BJ (cell line): ENCODE measurements at regions not wholly inside any gene's neighbourhood (a gene's known extent, or its start where the extent isn't known, plus 50 kb on each side); places are given as distances from the start of the nearest gene placed in this dataset.

Experiments
- CTCF ChIA-PET: fragments of 350-600 bp; formaldehyde crosslinking; extraction: SDS; loops from one replicate; lab custom pipeline; 2021; ENCODE audit warnings: antibody characterized with exemption, inconsistent platforms; lab: Yijun Ruan, JAX
- POLR2A ChIA-PET: fragments of 300-600 bp; sonication (Branson Sonifier 250); formaldehyde crosslinking; extraction: SDS; loops from one replicate; lab custom pipeline; 2021; ENCODE audit warnings: antibody characterized with exemption; lab: Charles Lee
- DNase-seq: peaks from one replicate; pipeline ENCODE4 v3.0.0-alpha.2; 2011; ENCODE audit warnings: low read depth
- H3K27me3 ChIP-seq: 2 replicates; pipeline ENCODE4 v1.6.0; 2011; ENCODE audit warnings: low read length; ENCODE audit not compliant: control insufficient read depth, insufficient read depth
- H3K36me3 ChIP-seq: 2 replicates; pipeline ENCODE4 v1.5.1; 2011; ENCODE audit warnings: low read length; ENCODE audit not compliant: control insufficient read depth, insufficient read depth
- H3K4me3 ChIP-seq: 2 replicates; pipeline ENCODE4 v1.5.1; 2011; ENCODE audit warnings: low read depth, mild to moderate bottlenecking, control low read depth, low read length
- CTCF ChIP-seq: IDR thresholded peaks from 2 replicates; pipeline ENCODE4 v1.5.1; 2011; ENCODE audit warnings: low read depth, mild to moderate bottlenecking, control low read depth, inconsistent platforms, low read length, moderate library complexity; ENCODE audit not compliant: insufficient read depth

- ChIA-PET CTCF (interaction anchor here (1.4 kb wide), 1 partner anchor 52 kb away, joined by 4 read pairs; no protein-coding TSS in a partner anchor), POLR2A (no interaction called here)
- TF ChIP-seq CTCF, result no peak
- H3K4me3 ChIP-seq, result no peak overlapping the region
- no peaks in the 10 kb centered on the region for H3K27me3 ChIP-seq
- no peaks in the 10 kb centered on the region for H3K36me3 ChIP-seq
- DNase-seq, result no peak
These were observed 234.4 kb upstream of the PRKD1 start for GRCh38 chr14:30162066-30162465.

GRCh38 chr14:30165255-30165654 lies 237.6 kb upstream of the PRKD1 start:
- ChIA-PET POLR2A (no interaction called here), CTCF (no interaction called here)
- no peak for DNase-seq
- Histone ChIP-seq H3K4me3 (no peak overlapping the region), H3K36me3 (no peaks in the 10 kb centered on the region), H3K27me3 (no peaks in the 10 kb centered on the region)
- no peak for TF ChIP-seq CTCF

- H3K36me3 ChIP-seq, result no peaks in the 10 kb centered on the region
- H3K4me3 ChIP-seq, result no peak overlapping the region
- CTCF ChIA-PET, result interaction anchor here (0.9 to 1.6 kb wide), 3 partner anchors 22 to 93 kb away, joined by 3 to 5 read pairs (median 3); no protein-coding TSS in a partner anchor
- POLR2A ChIA-PET, result no interaction called here
- H3K27me3 ChIP-seq, result no peaks in the 10 kb centered on the region
- TF ChIP-seq CTCF, result no peak
- DNase-seq, result no peak
These were observed 250.1 kb upstream of the PRKD1 start for GRCh38 chr14:30177781-30178180.

GRCh38 chr14:30179381-30180130 lies 251.9 kb upstream of the PRKD1 start:
- ChIA-PET CTCF (no interaction called here), POLR2A (no interaction called here)
- Histone ChIP-seq H3K4me3 (no peak overlapping the region), H3K36me3 (no peaks in the 10 kb centered on the region), H3K27me3 (no peaks in the 10 kb centered on the region)
- TF ChIP-seq CTCF, result no peak
- no peak for DNase-seq

GRCh38 chr14:30180219-30180618 lies 252.6 kb upstream of the PRKD1 start:
- POLR2A ChIA-PET, result no interaction called here
- no peaks in the 10 kb centered on the region for H3K36me3 ChIP-seq
- H3K27me3 ChIP-seq, result no peaks in the 10 kb centered on the region
- CTCF ChIA-PET, result no interaction called here
- no peak for TF ChIP-seq CTCF
- no peak overlapping the region for H3K4me3 ChIP-seq
- DNase-seq, result no peak
